Breast epithelium (tissue), 3 donors: ENCODE measurements at regions not wholly inside any gene's neighbourhood (a gene's known extent, or its start where the extent isn't known, plus 50 kb on each side); places are given as distances from the start of the nearest gene placed in this dataset.

ENCODE experiments used
- POLR2AphosphoS5 ChIP-seq, 3 donors: sonication (generic); formaldehyde crosslinking; IDR thresholded peaks; one replicate each; pipeline ENCODE4 v1.6.1; 2017; ENCODE audit warnings: antibody characterized with exemption in 3 of 3
- TF ChIP-seq, protein P1 (sequence below), 3 donors: fragments of 450-650 bp; IDR thresholded peaks; one replicate each; pipeline ENCODE4 v1.5.1; 2016 to 2017; ENCODE audit warnings: antibody characterized with exemption in 3 of 3, mild to moderate bottlenecking in 3 of 3, moderate library complexity in 3 of 3

DNA sequence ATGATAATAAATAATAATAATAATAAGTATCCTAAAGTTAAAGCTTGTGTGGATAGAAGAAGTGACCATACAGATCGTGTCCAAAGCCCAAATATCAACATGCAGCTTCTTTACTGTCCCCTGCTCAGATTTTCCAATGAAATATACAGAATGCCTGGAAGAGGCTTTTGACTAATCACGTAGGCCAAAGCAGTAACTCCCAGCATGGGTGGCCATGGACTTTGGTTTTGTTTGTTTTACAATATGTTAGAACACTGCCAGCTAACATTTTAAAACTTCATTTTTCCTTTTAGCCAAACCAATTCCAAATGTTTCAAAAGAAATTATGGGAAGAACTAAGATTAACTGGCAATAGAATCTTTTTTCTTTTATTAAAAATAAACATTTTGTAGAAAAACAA, 400.0 kb upstream of the FLRT2 start:
- TF ChIP-seq, protein P1, sequence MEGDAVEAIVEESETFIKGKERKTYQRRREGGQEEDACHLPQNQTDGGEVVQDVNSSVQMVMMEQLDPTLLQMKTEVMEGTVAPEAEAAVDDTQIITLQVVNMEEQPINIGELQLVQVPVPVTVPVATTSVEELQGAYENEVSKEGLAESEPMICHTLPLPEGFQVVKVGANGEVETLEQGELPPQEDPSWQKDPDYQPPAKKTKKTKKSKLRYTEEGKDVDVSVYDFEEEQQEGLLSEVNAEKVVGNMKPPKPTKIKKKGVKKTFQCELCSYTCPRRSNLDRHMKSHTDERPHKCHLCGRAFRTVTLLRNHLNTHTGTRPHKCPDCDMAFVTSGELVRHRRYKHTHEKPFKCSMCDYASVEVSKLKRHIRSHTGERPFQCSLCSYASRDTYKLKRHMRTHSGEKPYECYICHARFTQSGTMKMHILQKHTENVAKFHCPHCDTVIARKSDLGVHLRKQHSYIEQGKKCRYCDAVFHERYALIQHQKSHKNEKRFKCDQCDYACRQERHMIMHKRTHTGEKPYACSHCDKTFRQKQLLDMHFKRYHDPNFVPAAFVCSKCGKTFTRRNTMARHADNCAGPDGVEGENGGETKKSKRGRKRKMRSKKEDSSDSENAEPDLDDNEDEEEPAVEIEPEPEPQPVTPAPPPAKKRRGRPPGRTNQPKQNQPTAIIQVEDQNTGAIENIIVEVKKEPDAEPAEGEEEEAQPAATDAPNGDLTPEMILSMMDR (IDR thresholded peaks at IDR 0.05) = no peak
- no peak for TF ChIP-seq POLR2AphosphoS5 (IDR thresholded peaks at IDR 0.05)
